Lower leg skin (tissue), 4 donors: ENCODE measurements at regions not wholly inside any gene's neighbourhood (a gene's known extent, or its start where the extent isn't known, plus 50 kb on each side); places are given as distances from the start of the nearest gene placed in this dataset.

Source experiments
- DNase-seq, 2 donors: peaks; one replicate each; pipeline ENCODE4 v3.0.0-alpha.2; 2019; ENCODE audit warnings: low spot score in 2 of 2
- H3K4me3 ChIP-seq: fragments of 200-600 bp; sonication (generic); 2 replicates; pipeline ENCODE4 v1.5.1; 2017; ENCODE audit warnings: mild to moderate bottlenecking, low read depth; ENCODE audit not compliant: poor library complexity, severe bottlenecking
- POLR2A ChIP-seq, 2 donors: fragments of 450-650 bp; IDR thresholded peaks; one replicate each; pipeline ENCODE4 v1.6.1; 2016 to 2017; ENCODE audit warnings: antibody characterized with exemption in 2 of 2, mild to moderate bottlenecking in 1 of 2, moderate library complexity in 1 of 2
- WGBS, 2 donors: methylation state at CpG; one replicate each; pipeline ENCODE4 v1.1.5; 2018; 5-methylcytosine and 5-hydroxymethylcytosine counted together
- intact Hi-C: fragments of 100-400 bp; cut with DNase I; formaldehyde crosslinking; loops from one replicate; pipeline ENCODE4 v1.15.0; 2023; ENCODE audit warnings: low total_unique reads
- TF ChIP-seq, protein P1 (sequence below), 3 donors: fragments of 450-650 bp; IDR thresholded peaks; one replicate each; pipeline ENCODE4 v1.5.1; 2016; ENCODE audit warnings: antibody characterized with exemption in 3 of 3, mild to moderate bottlenecking in 3 of 3, moderate library complexity in 2 of 3

GRCh38 chr3:27869152-27869551 lies 147.0 kb upstream of the EOMES start:
- intact Hi-C loops = no loop called here
- no peak overlapping the region for H3K4me3 ChIP-seq
- no peak for DNase-seq
- TF ChIP-seq POLR2A (IDR thresholded peaks at IDR 0.05) = no peak
- TF ChIP-seq, protein P1, sequence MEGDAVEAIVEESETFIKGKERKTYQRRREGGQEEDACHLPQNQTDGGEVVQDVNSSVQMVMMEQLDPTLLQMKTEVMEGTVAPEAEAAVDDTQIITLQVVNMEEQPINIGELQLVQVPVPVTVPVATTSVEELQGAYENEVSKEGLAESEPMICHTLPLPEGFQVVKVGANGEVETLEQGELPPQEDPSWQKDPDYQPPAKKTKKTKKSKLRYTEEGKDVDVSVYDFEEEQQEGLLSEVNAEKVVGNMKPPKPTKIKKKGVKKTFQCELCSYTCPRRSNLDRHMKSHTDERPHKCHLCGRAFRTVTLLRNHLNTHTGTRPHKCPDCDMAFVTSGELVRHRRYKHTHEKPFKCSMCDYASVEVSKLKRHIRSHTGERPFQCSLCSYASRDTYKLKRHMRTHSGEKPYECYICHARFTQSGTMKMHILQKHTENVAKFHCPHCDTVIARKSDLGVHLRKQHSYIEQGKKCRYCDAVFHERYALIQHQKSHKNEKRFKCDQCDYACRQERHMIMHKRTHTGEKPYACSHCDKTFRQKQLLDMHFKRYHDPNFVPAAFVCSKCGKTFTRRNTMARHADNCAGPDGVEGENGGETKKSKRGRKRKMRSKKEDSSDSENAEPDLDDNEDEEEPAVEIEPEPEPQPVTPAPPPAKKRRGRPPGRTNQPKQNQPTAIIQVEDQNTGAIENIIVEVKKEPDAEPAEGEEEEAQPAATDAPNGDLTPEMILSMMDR (IDR thresholded peaks at IDR 0.05) = no peak

DNA sequence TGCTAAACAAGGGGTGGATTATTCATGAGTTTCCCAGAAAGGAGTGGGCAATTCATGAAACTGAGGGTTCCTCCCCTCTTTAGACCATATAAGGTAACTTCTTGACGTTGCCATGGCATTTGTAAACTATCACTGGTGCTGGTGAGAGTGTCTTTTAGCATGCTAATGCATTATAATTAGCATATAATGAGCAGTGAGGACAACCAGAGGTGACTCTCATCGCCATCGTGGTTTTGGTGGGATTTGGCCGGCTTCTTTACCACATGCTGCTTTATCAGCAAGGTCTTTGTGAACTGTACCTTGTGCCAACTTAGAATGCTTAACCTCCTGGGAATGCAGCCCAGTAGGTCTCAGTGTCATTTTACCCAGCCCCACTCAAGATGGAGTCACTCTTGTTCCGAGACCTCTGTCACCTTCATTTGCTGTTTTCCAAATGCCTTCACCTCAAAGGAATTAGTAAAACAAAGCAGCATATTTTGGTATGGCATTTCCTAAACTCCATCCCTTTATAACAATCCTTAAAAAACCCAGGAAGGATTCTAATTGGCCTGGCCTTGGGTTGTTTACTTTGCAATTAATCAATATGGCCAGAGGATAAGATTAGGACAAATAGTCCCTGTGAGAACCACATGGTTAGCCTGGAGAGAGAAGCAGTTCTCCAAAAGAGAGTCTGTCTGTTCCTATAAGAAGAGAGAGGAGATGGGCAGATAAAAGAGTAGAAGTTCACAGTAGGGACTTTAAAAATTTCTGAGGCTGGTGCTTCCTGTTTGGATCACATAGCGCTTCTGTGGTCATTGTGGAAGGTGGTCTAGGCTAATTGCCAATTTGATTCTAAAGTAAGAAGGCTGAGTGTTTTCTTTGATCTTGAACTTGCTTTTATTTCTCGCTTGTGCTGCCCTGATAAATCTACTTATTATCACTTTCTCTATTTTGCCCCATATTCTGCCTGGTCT lies 155.2 kb upstream of the EOMES start:
- WGBS, 2 donors = 63 to 68% methylated on average over 7 of the region's 7 CpGs

GRCh38 chr3:27878014-27878383 lies 155.9 kb upstream of the EOMES start:
- TF ChIP-seq, protein P1 (IDR thresholded peaks at IDR 0.05) = no peak
- TF ChIP-seq POLR2A (IDR thresholded peaks at IDR 0.05) = no peak
- intact Hi-C loops = no loop called here
- no peak overlapping the region for H3K4me3 ChIP-seq
- DNase-seq = no peak
- 71 to 76% methylated on average over 1 of the region's 1 CpG for WGBS, 2 donors

More for the DNA sequence above, 155.2 kb upstream of the EOMES start:
- no peak for TF ChIP-seq POLR2A (IDR thresholded peaks at IDR 0.05)
- TF ChIP-seq, protein P1 (IDR thresholded peaks at IDR 0.05) = no peak
- no peak overlapping the region for H3K4me3 ChIP-seq
- no peak for DNase-seq
- intact Hi-C loops = no loop called here

DNA sequence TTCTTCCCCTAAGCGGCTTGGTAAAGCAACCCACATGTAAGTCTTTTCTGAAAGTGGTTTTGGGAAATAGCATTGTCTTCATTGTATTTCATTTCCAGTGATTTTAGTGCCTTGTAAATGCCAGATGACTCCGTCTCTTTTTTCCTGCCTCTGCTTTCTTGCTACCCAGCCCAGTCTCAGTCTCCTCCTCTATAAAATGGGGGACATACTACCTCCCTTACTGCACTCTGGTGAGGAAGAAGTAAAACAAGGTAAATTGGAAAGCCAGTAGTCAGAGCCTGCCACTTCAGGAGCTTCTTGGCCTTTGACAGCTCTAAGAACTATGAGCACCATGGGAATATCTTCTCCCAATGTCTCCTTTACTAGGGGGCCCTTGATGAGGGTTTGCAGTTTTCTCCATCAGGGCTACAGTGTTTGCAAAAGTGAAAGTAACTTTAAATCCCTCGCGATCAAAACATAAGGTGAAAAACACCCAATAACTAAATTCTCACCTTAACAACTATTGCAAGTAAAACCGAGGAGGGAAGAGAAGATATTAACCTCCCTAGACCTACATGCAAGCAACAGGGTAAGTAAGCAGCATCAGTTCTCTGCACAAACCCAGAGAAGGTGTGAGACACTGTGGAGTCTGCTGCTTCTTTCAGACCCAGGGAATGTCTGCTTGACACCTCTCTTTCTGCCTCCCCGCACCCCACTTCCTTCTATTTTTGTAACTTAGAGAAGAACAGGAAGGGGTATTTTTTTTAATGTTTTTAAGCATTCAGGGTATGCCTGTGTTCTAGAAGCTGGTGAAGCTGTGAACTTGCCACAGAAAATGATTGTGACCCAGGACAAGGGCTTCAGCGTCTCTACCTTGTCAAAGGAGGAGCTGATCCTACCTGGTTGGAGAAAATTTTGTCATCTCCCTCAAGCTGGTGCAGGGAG lies 159.1 kb upstream of the EOMES start:
- intact Hi-C loops = no loop called here
- no peak overlapping the region for H3K4me3 ChIP-seq
- no peak for DNase-seq
- 66 to 68% methylated on average over 7 of the region's 7 CpGs for WGBS, 2 donors
- no peak for TF ChIP-seq POLR2A (IDR thresholded peaks at IDR 0.05)
- TF ChIP-seq, protein P1 (IDR thresholded peaks at IDR 0.05) = no peak

- TF ChIP-seq POLR2A (IDR thresholded peaks at IDR 0.05) = no peak
- intact Hi-C loops = no loop called here
- WGBS, 2 donors = 45 to 50% methylated on average over 1 of the region's 1 CpG
- H3K4me3 ChIP-seq = no peak overlapping the region
- no peak for DNase-seq
These were observed 161.1 kb upstream of the EOMES start for GRCh38 chr3:27883266-27883665.

DNA sequence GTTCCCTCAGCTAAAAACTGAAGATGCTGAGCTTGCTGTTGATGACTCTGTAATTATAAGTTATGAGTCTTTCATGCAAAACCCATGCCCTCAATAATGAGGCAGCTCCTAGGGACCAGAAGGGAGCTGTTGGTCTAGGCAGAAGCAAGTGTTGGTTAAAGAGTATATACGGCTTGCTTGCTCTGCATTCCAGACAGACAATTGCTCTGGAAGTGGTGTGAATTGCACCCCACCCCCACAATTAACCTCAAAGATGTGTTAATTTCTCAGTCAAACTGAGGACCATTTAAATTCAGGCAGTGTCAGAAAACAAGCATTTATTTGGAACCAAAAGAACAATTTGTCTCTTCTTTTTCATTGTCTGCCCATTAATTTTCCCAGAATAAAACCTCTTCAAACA lies 163.5 kb upstream of the EOMES start:
- TF ChIP-seq, protein P1 (IDR thresholded peaks at IDR 0.05) = no peak
- TF ChIP-seq POLR2A (IDR thresholded peaks at IDR 0.05) = no peak
- DNase-seq = no peak
- H3K4me3 ChIP-seq = no peak overlapping the region
- intact Hi-C loops = no loop called here
- WGBS, 2 donors = 7 to 24% methylated on average over 1 of the region's 1 CpG
